Peyer's patch (tissue), 4 donors: ENCODE measurements at regions not wholly inside any gene's neighbourhood (a gene's known extent, or its start where the extent isn't known, plus 50 kb on each side); places are given as distances from the start of the nearest gene placed in this dataset.
"Not testable (repeated sequence)": the region's sequence is repeated elsewhere in the genome, so short reads cannot be mapped to it uniquely, and the experiment has no call there.

Experiments
- DNase-seq, 3 donors: peaks; one replicate each; pipeline ENCODE4 v3.0.0-alpha.2; 2017 to 2019
- H3K27ac ChIP-seq, 4 donors: fragments of 200-600 bp; sonication (generic); one replicate each; pipeline ENCODE4 v1.5.1; 2016 to 2019
- H3K27me3 ChIP-seq, 2 donors: fragments of 200-600 bp; sonication (generic); one replicate each; pipeline ENCODE4 v1.5.1; 2019
- H3K36me3 ChIP-seq, 3 donors: fragments of 200-600 bp; sonication (generic); one replicate each; pipeline ENCODE4 v1.5.1; 2016 to 2019
- H3K4me1 ChIP-seq, 4 donors: fragments of 200-600 bp; sonication (generic); one replicate each; pipeline ENCODE4 v1.5.1; 2016 to 2019
- H3K4me3 ChIP-seq, 4 donors: fragments of 200-600 bp; sonication (generic); 1 replicate in 3 of 4; 2 replicates in 1 of 4; pipeline ENCODE4 v1.5.1; 2016 to 2019; ENCODE audit warnings: mild to moderate bottlenecking in 1 of 4
- H3K9me3 ChIP-seq, 4 donors: fragments of 200-600 bp; sonication (generic); one replicate each; pipeline ENCODE4 v1.5.1; 2016 to 2019; ENCODE audit warnings: mild to moderate bottlenecking in 1 of 4
- CTCF ChIP-seq, 6 experiments: fragments of 450-650 bp in 4 of 6; fragments of 200-600 bp in 2 of 6; sonication (generic) in 1 of 6; IDR thresholded peaks; one replicate each; pipeline ENCODE4 v1.5.1; 2017 to 2019; ENCODE audit warnings: antibody characterized with exemption in 6 of 6, mild to moderate bottlenecking in 3 of 6, moderate library complexity in 1 of 6
- POLR2A ChIP-seq, 2 donors: fragments of 450-650 bp; IDR thresholded peaks; one replicate each; pipeline ENCODE4 v1.5.1; 2017; ENCODE audit warnings: antibody characterized with exemption in 2 of 2, mild to moderate bottlenecking in 2 of 2, moderate library complexity in 2 of 2

DNA sequence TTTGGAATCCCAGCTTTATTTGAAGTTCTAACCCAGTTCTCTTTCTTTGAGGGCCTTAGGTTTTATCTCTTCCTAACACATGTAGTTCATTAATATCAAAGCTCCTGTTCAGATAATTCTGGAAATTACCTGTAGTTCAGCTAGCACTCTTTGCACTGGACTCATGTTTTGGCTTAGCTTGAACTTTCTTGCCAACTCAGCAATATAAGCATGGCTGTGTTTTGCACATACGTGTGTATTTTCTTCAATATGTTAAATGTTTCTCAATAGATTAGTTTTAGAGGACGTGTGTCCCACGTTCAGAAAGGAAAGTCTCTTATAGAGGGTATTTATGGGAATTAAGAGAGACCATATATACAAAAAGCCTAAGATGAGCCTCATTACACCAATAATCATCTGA lies 271.8 kb upstream of the USP25 start:
- H3K27me3 ChIP-seq, result no peaks in the 10 kb centered on the region
- DNase-seq, result no peak
- H3K9me3 ChIP-seq, result no peaks in the 10 kb centered on the region
- no peak overlapping the region for H3K4me3 ChIP-seq
- H3K36me3 ChIP-seq, result no peaks in the 10 kb centered on the region
- TF ChIP-seq POLR2A (IDR thresholded peaks at IDR 0.05) (no peak), CTCF (IDR thresholded peaks at IDR 0.05) (no peak)
- peaks cover 0 to 5% (median 0%) of the 10 kb centered on the region in 4 donors for H3K4me1 ChIP-seq
- H3K27ac ChIP-seq, result no peak overlapping the region

GRCh38 chr21:15462092-15462491 lies 267.7 kb upstream of the USP25 start:
- Histone ChIP-seq H3K27me3 (no peaks in the 10 kb centered on the region), H3K4me1 (no peaks in the 10 kb centered on the region), H3K27ac (no peak overlapping the region), H3K4me3 (no peak overlapping the region), H3K36me3 (no peaks in the 10 kb centered on the region), H3K9me3 (no peaks in the 10 kb centered on the region)
- no peak for TF ChIP-seq CTCF (IDR thresholded peaks at IDR 0.05)
- TF ChIP-seq POLR2A (IDR thresholded peaks at IDR 0.05), result no peak
- no peak for DNase-seq

GRCh38 chr21:15466329-15466728 lies 263.5 kb upstream of the USP25 start:
- Histone ChIP-seq H3K27ac (no peak overlapping the region), H3K27me3 (no peaks in the 10 kb centered on the region), H3K4me3 (no peak overlapping the region), H3K4me1 (peaks cover 0 to 3% (median 0%) of the 10 kb centered on the region in 4 donors), H3K36me3 (no peaks in the 10 kb centered on the region), H3K9me3 (no peaks in the 10 kb centered on the region)
- no peak for DNase-seq
- TF ChIP-seq POLR2A (IDR thresholded peaks at IDR 0.05), result no peak
- no peak for TF ChIP-seq CTCF (IDR thresholded peaks at IDR 0.05)

DNA sequence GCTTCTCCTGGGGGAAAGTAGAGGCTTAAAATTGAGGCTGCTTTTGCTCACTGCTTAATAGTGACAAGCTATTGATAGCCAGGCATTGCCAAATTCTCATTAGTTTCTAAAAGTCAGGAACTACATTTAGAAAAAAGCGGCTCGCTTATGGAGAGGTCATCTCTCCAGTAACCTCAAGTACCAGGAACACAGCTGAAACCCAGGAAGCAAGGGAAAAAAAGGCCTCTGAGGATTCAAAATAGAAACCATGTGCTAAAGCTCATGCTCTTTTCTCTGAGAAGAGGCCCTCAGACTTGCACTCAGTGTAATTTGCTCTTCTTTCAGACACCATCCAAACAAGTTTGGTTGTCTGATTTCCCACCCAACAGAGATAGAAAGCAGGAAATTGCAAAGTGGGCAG lies 261.4 kb upstream of the USP25 start:
- Histone ChIP-seq H3K4me3 (no peak overlapping the region), H3K9me3 (no peaks in the 10 kb centered on the region), H3K4me1 (peaks cover 0 to 3% (median 0%) of the 10 kb centered on the region in 4 donors), H3K36me3 (no peaks in the 10 kb centered on the region), H3K27ac (no peak overlapping the region), H3K27me3 (no peaks in the 10 kb centered on the region)
- DNase-seq, result no peak
- TF ChIP-seq POLR2A (IDR thresholded peaks at IDR 0.05) (no peak), CTCF (IDR thresholded peaks at IDR 0.05) (no peak)

GRCh38 chr21:15472108-15473040 lies 257.4 kb upstream of the USP25 start:
- no peak overlapping the region for H3K4me3 ChIP-seq
- no peaks in the 10 kb centered on the region for H3K36me3 ChIP-seq
- no peaks in the 10 kb centered on the region for H3K9me3 ChIP-seq
- H3K27ac ChIP-seq, result no peak overlapping the region
- no peak for TF ChIP-seq CTCF (IDR thresholded peaks at IDR 0.05)
- no peak for TF ChIP-seq POLR2A (IDR thresholded peaks at IDR 0.05)
- H3K4me1 ChIP-seq, result peaks cover 0 to 3% (median 0%) of the 10 kb centered on the region in 4 donors
- no peaks in the 10 kb centered on the region for H3K27me3 ChIP-seq
- no peak for DNase-seq

DNA sequence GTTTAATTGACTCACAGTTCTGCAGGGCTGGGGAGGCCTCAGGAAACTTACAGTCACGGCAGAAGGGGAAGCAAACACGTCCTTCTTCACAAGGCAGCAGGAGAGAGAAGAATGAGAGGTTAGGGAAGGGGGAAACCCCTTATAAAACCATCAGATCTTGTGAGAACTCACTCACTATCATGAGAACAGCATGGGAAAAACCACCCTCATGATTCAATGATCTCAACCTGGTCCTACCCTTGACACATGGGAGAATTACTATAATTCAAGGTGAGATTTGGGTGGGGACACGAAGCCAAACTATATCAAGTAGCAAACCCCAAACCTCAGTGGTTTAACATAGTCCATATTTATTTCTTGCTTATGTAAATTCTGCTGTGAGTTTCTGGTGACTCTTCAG lies 252.0 kb upstream of the USP25 start:
- H3K27ac ChIP-seq, H3K36me3 ChIP-seq, H3K27me3 ChIP-seq, H3K4me3 ChIP-seq, DNase-seq, H3K9me3 ChIP-seq, H3K4me1 ChIP-seq: not testable (repeated sequence)
